Breast epithelium (tissue), 3 donors: ENCODE measurements at regions not wholly inside any gene's neighbourhood (a gene's known extent, or its start where the extent isn't known, plus 50 kb on each side); places are given as distances from the start of the nearest gene placed in this dataset.

Experiments used
- POLR2A ChIP-seq: fragments of 450-650 bp; IDR thresholded peaks from one replicate; pipeline ENCODE4 v1.6.1; 2016; ENCODE audit warnings: antibody characterized with exemption, mild to moderate bottlenecking, moderate library complexity
- TF ChIP-seq, protein P1 (sequence below), 3 donors: fragments of 450-650 bp; IDR thresholded peaks; one replicate each; pipeline ENCODE4 v1.5.1; 2016 to 2017; ENCODE audit warnings: antibody characterized with exemption in 3 of 3, mild to moderate bottlenecking in 3 of 3, moderate library complexity in 3 of 3

GRCh38 chr17:72249441-72249840 is 128.6 kb downstream of the SOX9 start:
- TF ChIP-seq, protein P1, sequence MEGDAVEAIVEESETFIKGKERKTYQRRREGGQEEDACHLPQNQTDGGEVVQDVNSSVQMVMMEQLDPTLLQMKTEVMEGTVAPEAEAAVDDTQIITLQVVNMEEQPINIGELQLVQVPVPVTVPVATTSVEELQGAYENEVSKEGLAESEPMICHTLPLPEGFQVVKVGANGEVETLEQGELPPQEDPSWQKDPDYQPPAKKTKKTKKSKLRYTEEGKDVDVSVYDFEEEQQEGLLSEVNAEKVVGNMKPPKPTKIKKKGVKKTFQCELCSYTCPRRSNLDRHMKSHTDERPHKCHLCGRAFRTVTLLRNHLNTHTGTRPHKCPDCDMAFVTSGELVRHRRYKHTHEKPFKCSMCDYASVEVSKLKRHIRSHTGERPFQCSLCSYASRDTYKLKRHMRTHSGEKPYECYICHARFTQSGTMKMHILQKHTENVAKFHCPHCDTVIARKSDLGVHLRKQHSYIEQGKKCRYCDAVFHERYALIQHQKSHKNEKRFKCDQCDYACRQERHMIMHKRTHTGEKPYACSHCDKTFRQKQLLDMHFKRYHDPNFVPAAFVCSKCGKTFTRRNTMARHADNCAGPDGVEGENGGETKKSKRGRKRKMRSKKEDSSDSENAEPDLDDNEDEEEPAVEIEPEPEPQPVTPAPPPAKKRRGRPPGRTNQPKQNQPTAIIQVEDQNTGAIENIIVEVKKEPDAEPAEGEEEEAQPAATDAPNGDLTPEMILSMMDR (IDR thresholded peaks at IDR 0.05) = no peak
- TF ChIP-seq POLR2A = no peak
